ENCODE measurements at regions not wholly inside any gene's neighbourhood (a gene's known extent, or its start where the extent isn't known, plus 50 kb on each side); places are given as distances from the start of the nearest gene placed in this dataset.

GRCh38 chr16:35642322-35642835 is 2183.0 kb downstream of the TP53TG3F start:
- no peak for TF ChIP-seq CTCF (IDR thresholded peaks at IDR 0.05)
- no peak for TF ChIP-seq POLR2A (IDR thresholded peaks at IDR 0.05)

Data from sigmoid colon (tissue), 3 donors.